ENCODE measurements at regions not wholly inside any gene's neighbourhood (a gene's known extent, or its start where the extent isn't known, plus 50 kb on each side); places are given as distances from the start of the nearest gene placed in this dataset.

DNA sequence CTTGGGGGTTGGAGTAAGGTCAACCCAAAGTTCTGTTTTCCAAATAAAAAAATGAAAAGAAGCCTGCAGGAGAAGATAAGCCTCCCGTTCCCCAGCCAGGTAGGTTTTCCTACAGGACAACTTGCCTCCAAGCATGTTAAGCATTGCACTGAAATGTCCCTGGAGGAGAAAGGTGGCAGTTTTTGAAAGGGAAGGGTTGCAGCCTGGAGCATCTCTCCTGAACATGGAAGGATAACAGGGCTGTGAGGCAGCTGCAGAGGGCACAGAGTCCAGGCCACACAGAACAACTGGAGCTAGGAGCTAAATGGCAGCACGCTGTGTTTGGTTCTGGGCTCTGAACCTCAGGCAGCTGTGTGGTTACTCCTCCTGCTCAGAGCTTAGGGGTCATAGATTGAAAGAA lies 452.9 kb downstream of the TCERG1L start:
- no peak for DNase-seq

DNA sequence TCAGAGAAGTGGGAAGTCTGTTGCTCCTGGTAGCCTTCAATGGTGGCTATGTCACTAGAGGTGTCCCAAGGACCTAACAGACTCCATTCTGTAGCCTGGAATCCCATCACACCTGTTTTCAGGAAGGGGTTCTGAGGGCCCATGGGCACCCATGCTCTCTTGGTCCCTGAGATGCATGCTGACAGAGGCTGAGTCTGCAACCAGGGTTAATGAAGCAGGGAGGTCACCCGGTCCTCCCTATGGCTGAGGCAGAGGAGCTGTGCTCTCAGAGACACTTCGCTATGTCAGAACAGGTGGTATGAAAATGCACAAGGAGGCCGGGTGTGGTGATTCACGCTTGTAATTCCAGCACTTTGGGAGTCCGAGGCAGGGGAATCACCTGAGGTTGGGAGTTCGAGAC lies 452.1 kb downstream of the TCERG1L start:
- DNase-seq, result no peak

DNA sequence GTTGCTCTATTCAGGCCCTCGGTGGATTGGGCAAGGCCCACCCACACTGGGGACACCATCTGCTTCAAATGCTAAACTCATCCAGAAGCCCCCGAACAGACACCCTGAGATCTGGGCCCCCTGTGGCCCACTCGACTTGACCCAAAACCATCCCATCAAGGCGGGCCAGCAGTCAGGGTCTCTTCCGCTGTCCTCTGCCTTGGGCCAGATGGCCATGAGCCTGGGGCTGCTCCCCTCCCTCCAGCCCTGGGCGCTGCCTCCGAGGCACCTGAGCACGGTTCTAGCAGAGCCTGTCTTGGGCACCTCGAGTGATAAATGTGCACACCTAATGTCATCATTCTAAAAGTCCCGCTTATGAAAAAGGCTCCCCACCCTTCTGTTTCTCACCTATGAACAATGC lies 449.4 kb downstream of the TCERG1L start:
- DNase-seq, result no peak

DNA sequence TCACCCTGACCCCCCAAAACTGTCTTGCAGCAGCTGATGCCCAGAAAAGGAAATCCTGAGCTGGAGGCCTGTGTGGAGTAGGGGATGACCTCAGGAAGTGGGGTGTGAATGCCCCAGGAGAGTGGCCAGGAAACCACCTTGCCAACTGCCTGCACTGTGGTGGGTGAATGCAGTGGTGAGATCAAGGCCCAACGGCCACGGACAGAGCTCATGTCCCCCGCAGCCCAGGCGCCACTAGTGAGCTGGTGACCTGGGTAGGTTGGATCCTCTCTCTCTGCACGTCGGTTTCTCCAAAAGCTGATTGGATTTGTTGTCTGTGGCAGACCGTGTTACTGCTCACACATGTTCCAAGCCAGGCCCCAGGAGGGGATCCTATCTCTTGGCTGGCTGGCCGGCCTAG lies 448.9 kb downstream of the TCERG1L start:
- DNase-seq, result no peak

DNA sequence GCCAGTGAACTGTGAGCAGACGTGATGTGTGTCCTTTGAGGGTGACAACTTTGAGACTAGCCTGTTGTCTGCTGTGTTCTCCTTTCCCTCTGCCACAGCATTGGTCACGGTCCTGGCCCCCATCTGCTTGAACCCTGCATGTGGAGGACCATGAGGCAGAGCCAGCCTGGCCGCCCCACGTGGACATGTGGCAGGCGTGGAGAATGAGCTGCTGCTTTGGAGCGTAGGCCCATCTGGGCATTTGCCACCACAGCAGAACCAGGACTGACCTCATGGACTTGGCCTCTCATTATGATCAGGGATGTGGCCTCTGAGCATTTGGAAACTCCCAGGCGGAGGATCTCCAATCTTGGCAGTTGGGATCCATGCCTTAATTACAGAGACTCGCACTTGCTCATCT lies 448.5 kb downstream of the TCERG1L start:
- no peak for DNase-seq

DNA sequence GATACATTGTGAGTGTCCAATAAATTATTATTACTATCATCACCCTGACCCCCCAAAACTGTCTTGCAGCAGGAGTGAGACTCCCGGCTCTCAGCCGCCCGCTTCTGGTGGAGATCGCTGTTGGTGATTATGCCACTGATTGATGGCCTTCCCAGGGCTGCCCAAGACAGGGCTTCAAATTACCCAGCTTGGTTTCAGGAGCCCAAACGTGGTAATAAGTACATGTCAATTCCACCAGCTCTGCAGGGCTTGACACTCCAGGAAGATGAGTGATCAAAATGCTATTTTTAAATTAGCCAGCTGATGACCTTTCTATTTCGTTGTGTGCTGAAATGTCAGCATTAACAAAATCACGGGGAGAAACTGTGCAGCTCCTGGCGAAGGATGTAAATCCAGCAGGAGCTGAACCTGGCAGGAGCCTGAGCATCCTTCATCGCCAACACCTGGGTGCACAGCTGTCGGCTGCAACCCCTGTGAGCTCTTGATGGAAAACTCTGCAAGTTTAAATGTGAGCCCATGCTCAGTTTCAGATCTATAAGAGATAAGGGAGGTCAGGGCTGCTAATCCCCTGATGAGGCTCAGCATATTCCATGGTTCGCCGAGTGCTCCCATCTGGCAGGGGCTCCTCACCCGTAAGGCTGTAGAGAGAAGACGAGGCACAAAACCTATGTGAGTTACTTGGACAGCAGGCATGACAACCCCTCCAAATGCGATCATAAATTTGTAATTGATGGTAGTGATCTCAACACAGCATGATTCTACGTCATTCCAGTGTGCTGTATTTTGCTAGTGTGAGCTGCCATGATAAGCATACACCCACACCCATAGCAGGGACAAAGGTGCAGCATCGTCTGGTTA lies 446.3 kb downstream of the TCERG1L start:
- no peak for DNase-seq

DNA sequence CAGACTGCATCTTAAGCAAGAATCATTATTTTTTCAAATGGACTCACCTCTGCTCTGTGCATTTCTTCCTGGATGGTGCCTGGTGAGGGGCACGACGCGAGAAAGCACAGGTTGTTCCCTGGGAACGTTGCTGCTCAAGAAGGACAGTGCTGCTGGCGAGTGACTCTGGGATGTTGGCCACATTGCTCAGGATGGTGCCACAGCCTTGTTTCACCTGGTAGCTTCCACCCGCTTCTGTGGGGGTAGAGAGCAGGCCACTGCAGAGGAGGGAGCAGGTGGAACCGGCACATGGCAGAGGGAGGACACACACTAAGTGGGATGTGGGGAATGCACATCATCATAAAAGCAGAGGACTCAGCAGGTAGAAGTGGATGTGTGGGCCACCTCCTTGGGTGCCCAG lies 444.7 kb downstream of the TCERG1L start:
- no peak for DNase-seq

DNA sequence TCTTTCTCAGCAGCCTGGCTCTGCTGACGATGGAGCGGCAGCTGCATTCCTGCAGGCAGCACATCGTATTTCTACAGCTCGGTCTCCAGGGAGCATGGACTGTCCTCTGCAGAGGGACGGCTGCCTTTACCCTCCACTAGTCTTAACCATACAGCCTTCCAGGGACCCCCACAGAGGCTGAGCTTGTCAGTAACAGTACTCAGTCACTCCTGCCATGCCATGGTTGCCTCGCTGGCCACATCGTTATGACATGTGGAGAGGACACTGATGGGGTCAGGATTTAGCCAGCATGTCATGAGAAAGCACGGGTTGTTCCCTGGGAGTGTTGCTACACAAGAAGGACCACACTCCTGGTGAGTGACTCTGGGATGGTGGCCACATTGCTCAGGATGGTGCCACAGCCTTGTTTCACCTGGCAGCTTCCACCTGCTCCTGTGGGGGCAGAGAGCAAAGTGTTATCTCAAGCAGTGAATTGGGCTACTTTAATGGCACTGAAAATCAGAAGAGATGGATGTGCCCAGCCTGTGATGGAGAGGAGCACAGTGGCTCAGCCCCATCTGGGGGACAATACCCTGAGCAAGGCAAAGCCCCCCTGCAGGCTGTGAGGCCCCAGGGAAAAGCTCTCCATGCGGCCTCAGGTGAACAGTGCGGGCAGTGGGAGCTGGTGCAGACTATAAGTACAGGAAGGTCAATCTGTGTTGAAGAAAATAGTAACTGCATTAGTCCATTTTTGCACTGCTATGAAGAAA lies 443.9 kb downstream of the TCERG1L start:
- no peak for DNase-seq

DNA sequence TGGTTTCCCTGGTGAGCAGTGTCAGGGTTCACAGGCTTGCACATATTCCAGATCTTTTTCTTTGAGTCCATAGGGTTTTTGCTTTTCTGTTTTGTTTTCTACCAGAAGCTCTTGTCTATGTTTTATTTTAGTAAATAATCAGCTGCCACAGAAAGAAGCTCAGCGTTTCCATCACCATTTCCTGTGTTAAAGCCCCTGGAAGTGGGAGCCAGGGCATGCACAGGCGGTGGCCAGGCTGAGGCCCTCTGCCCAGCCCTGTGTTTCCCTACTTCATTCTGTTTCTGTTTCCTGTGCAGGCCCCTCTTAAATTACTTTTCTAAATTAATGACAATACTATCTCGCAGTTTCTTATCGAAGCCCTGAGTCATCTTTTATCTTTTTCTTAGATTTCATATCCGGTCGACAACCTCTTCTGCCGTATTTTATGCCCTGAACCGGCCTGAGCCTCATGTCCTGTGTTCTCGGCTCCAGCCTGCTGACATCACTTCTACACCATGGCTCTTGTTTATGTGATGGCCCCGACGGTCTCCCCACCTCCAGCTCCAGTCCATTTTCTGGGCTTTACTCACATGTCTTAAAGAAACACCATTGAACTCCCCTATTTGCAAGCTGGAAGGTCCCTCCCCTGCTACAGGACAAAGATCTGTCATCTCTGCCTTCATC lies 442.2 kb downstream of the TCERG1L start:
- no peak for DNase-seq

DNA sequence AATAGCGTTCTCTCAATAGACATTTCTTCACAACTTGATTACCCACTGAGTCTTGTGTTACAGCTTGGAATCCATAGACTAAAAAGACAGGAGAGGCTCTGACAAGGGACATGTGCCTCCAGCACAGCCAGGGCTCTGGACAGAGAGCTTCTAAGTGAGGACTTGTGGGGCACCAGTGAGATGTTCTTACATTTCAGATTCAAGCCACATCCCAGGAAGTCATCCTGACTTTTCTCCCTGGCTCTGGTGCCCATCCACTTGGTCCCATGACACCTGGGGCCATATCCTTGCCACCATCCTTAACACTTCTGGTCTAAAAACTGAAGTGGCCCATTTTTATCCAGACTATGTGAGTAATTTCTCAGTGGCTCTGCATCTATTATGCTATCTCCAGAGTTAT lies 440.1 kb downstream of the TCERG1L start:
- no peak for DNase-seq

DNA sequence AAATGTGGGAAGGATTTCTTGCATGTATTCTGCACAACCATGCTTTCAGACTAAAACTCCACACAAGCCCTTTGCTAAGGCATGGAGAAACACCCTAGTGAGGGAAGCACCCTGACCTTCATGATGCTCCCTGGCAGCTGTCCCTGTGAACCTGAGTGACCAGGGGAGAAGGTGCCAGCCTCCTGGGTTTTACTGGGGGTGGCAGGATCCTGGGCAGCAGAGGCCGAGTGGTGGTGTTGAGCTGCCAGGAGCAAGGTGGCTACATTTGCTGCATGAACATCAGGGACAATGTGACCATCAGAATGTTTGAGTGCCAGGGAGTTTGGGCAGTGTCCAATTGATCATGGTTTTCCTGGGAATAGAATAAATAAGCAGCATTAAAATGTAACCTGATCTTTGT lies 437.9 kb downstream of the TCERG1L start:
- DNase-seq, result no peak

DNA sequence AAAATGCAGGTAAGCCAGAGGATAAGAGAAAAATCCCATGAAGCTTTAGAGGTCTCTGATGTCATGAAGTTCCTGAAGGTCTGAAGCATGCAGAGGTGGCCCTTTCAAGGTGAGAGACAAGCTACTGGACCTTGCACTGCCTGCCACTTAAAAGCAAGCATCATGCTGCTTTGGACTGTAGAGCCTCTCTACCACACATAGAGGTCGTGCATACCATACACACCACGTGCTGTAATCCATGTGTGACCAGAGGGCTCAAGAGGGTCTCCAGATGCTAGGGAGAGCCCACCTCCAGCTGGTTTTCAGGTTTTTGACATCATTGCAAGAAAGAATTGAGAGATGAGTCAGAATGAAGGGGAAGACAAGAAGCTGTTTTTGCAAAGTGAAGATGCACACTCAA lies 436.4 kb downstream of the TCERG1L start:
- DNase-seq, result no peak

DNA sequence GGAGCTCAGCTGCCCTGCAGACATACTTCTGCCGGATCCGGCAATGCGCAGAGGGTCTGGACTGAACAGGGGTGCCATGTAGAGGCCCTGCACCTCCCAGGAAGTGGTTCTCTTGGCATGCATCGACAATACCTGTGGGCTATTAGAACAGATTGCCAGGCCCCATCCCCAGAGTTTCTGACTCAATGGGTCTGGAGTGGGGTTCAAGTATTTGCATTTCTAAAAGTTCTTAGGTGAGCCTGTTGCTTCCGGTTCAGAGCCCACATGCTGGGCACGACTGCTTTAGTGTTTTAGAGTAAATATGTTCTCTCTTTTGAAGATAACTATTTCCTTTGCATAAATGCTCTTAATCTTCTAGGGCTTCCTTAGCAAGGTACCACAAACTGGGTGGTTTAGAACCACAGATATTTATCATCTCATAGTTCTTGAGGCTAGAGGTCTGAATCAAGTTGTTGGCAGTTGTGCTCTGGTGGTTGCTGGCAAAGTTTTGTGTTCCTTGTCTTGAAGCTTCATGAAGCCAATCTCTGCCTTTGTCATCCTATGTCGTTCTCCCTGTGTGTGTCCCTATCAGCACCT lies 435.5 kb downstream of the TCERG1L start:
- no peak for DNase-seq

DNA sequence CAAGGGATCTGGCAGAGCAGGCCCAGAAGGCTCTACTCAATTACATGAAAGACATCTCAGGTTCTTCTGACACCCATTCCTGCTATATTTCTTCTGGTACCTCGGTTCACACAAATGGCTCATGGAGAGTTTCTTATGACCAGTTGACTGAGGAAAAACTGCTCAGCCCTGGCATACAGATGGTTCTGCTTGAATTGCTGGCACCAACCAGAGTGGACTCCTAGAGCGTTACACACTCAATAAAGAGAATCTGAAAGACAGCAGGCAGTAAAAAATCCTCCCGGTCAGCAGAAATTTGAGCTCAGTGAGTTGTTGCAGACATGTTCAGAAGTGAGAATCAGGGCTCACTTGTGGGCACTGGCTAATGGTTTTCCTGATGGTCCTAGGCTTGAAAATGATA lies 434.4 kb downstream of the TCERG1L start:
- no peak for DNase-seq

DNA sequence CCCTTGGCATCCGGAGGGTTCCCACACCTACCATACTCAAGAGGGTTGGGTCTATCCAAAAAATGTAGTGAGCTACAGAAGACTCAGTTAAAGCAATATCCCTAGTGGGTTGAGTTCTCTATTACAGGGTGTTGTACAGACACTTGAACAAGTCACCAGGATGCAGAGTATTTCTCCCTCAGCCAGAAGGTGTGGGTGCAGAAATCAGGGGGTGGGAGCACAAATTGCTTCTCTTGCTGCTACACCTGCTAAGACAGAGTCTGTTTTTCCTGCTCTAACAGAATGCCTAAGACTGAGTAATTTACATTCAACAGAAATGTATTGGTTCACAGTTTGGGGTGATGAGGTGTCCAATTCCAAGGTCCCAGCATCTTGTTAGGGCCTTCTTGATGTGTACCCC lies 433.4 kb downstream of the TCERG1L start:
- DNase-seq, result no peak

DNA sequence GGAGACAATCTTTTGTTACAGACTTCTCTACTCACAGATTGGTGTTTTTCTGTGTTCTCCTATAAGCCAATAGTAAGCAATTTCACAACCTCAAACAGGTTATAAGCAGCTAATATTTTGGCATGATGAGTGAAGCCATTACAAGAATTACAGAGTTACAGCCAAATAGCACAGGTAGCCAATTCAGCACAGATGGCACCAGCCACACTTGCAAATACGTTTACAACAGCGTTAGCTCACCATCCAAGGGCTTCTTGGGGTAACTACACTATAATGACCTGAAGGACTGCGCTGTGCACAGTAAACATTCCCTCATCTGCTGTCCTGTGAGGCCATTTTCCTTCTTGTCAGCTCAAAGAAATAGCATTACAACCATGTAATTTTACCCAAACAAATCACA lies 428.6 kb downstream of the TCERG1L start:
- no peak for DNase-seq

DNA sequence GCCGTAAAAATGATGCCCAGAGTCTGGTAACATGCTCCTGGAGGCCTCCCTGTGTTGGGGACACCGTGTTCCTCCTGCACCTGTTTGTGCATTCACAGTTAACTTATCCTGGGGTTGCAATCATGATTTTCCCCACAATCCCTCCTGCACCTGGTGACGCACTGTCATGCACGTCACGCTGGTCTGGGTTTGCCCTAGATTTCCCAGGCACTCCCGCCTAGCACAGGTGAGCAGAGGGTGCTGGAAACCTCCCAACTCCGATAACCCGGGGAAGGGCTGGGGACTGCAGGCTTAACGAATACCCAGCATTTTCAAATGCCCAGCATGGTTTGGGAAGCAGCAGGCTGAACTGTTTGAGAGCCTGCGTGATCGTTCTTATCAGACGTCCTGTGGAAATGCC lies 427.1 kb downstream of the TCERG1L start:
- DNase-seq, result no peak

DNA sequence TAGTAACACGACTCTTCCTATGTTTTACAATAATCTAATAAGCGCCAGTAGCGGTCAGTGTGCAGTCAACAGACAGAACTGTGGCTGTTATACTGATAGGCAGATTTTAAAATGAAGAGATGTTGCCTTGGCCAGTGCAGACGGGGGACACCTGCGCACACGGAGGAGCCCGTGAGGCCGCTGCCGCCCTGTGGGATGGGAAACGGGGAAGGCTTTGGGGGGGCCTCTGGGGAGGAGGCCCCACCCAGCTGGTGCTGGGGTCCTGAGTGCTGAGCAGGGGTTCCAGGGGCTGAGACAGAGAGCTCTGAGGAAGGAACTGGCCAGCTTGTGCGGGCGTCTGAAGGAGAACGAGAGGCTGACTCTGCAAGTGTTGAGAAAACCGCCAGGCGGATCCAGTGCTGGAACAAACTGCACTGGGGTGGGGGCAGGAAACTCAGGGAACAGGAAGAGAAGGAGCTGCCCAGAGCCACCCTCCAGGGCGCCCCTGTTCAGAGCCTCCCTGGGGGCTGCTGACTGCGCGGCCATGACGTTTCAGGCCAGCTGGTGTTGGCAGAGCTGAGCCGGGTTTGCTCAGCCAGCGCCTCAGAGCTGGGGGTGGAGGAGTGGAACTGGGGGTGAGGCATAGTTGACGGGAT lies 426.4 kb downstream of the TCERG1L start:
- DNase-seq, result no peak

DNA sequence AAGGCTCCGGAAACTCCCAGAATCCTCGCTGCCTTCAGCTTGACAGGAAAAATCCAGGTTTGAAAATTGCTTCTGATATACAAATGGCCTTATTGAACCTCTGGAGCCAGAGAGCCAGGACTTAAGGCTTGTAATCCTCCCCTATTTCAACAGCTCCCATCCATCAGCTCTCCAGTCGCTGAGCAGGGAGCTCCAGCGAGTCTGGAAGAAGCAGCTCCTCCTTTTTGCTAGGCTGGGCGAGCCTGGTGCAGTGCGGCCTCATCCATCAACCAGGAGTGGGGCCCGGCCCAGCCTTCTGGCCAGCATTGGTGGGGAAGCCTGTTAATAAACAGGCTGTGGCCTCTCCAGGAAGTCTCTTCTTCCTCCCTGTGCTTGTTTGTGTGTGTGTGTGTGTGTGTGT lies 424.4 kb downstream of the TCERG1L start:
- no peak for DNase-seq

DNA sequence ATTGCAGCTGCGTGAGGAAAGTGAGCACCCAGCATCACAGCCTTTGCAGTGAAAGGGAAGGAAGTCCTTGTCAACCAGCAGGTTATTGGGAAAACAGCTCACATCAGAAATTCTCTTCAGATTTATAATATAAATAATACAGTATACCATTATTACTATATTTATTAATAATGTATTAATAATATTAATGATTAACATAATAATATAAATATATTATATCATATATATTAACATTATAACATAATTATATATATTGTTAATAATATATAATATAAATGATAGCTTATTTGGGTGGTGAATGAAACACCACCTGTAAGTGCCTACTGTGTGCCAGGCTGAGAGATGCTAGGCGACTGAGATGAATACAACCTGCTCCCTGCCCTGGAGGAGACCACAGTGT lies 423.0 kb downstream of the TCERG1L start:
- no peak for DNase-seq

DNA sequence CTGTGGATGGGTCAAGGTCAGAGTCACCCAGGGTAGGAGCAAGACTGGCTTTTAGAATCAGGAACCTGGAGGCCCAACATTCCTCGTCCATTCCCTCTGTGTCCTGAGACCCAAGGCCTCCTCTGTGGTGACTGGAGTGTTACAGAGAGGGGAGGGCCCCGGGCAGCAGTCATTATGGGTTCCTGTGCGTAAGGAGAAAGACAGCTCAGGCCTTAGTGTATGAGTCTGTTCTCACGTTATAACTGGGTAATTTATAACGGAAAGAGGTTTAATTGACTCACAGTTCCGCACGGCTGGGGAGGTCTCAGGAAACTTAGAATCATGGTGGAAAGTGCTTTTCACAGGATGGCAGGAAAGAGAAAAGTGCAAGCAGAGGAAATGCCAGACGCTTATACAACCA lies 422.3 kb downstream of the TCERG1L start:
- DNase-seq, result no peak

DNA sequence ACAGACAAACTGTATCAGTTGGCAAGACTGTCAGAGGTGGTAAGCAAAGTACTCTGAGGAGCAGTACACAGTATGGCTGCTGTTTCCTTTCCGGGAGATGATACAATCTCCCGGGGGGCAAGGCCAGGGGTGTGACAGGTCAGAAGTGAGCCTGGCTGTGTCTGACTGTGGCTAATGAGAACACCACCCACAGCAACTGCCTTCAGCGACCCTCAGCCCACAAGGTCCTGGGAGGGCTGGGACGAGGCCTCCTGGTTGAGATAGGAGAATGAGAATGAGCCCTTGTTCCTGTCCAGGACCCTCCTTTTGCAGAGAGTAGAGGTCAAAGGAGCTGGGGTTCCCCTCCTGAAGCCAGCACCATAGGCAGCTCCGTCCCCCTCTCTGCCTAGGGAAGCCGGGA lies 421.7 kb downstream of the TCERG1L start:
- DNase-seq, result no peak

DNA sequence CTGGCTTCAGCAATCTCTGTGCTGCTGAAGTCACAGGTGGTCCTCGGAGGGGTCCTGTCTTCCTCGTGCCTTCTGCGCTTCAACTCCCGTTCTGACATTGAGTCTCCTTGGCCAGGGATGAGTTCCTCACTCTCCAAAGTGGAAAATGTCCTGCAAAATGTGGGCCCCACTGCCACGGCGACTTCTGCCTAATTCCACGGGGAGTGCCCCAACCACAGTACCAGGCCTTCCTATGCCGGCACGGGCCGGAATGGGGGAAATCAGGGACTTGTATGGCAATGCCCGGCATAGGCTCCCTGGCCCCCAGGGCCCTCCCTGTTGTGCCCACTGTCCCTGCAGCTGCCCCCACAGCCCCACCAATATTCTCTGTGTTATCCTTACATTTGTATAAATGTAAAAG lies 420.5 kb downstream of the TCERG1L start:
- no peak for DNase-seq

All from SHP77 treated with DMSO at 0.1 percent for 48 hours (cell line).